ENCODE measurements at regions not wholly inside any gene's neighbourhood (a gene's known extent, or its start where the extent isn't known, plus 50 kb on each side); places are given as distances from the start of the nearest gene placed in this dataset.

GRCh38 chr18:26697186-26697884, 149.0 kb upstream of the KCTD1 start:
- TF ChIP-seq YY1 (IDR thresholded peaks at IDR 0.05; ENCODE audit: insufficient read depth, insufficient read length), result no peak
- no peak for TF ChIP-seq ZNF274 (IDR thresholded peaks at IDR 0.05; ENCODE audit: low read depth, low read length)

Measured in NT2/D1 (cell line).